ENCODE measurements at regions not wholly inside any gene's neighbourhood (a gene's known extent, or its start where the extent isn't known, plus 50 kb on each side); places are given as distances from the start of the nearest gene placed in this dataset.

GRCh38 chr18:46374850-46375249, 270.7 kb downstream of the HAUS1 start:
- Histone ChIP-seq H3K9ac (ENCODE audit: low read depth, low read length) (no peak overlapping the region), H3K36me3 (ENCODE audit: insufficient read depth, low read length) (no peaks in the 10 kb centered on the region), H3K4me2 (ENCODE audit: insufficient read depth, low read length) (no peak overlapping the region), H3K79me2 (ENCODE audit: insufficient read depth, low read length) (peaks cover 3% of the 10 kb centered on the region; the same call in 1 of the 2 replicates), H3K27me3 (ENCODE audit: insufficient read depth, low read length, poor library complexity) (no peaks in the 10 kb centered on the region), H4K20me1 (ENCODE audit: insufficient read depth, low read length) (peaks cover 42% of the 10 kb centered on the region), H3K27ac (ENCODE audit: low read length) (no peak overlapping the region), H3K9me3 (ENCODE audit: insufficient read depth, low read length, severe bottlenecking) (no peaks in the 10 kb centered on the region), H3K4me3 (ENCODE audit: low read depth in 1 of 2, low read length in 2 of 2) (no peak overlapping the region), H2AFZ (ENCODE audit: low read depth, low read length) (no peak overlapping the region), H3K4me1 (ENCODE audit: insufficient read depth, low read length) (no peaks in the 10 kb centered on the region)
- ATAC-seq (ENCODE audit: insufficient read depth, low read depth) (no peak), DNase-seq (no peak)
- TF ChIP-seq EZH2 (IDR thresholded peaks at IDR 0.05; ENCODE audit: borderline replicate concordance, low read depth, low read length, severe bottlenecking): no peak
- TF ChIP-seq, protein P1, sequence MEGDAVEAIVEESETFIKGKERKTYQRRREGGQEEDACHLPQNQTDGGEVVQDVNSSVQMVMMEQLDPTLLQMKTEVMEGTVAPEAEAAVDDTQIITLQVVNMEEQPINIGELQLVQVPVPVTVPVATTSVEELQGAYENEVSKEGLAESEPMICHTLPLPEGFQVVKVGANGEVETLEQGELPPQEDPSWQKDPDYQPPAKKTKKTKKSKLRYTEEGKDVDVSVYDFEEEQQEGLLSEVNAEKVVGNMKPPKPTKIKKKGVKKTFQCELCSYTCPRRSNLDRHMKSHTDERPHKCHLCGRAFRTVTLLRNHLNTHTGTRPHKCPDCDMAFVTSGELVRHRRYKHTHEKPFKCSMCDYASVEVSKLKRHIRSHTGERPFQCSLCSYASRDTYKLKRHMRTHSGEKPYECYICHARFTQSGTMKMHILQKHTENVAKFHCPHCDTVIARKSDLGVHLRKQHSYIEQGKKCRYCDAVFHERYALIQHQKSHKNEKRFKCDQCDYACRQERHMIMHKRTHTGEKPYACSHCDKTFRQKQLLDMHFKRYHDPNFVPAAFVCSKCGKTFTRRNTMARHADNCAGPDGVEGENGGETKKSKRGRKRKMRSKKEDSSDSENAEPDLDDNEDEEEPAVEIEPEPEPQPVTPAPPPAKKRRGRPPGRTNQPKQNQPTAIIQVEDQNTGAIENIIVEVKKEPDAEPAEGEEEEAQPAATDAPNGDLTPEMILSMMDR (IDR thresholded peaks at IDR 0.05; ENCODE audit: borderline replicate concordance, extremely low read depth, low read length, poor library complexity, severe bottlenecking): no peak

DNA sequence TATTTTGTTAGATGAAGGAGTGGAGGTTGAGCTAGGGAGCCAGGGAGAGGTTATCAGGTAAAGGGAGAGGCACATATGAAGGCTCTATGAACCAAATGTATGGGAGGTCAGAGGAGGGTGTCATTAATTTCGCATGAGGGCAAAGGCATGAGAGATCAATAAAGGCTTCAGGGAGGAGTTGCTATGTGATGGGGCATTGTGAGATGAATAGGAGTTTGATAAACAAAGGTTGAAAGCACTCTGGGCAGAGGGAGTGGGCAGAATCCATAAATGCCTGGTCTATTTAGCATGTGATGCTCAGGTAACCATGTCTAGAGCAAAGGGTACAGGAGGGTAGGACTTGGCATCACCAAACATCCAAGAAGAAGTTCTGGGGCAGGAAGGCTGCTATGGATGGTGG, 273.4 kb downstream of the HAUS1 start:
- TF ChIP-seq EZH2 (IDR thresholded peaks at IDR 0.05; ENCODE audit: borderline replicate concordance, low read depth, low read length, severe bottlenecking): no peak
- TF ChIP-seq, protein P1 (IDR thresholded peaks at IDR 0.05; ENCODE audit: borderline replicate concordance, extremely low read depth, low read length, poor library complexity, severe bottlenecking): no peak
- Histone ChIP-seq H3K4me3 (ENCODE audit: low read depth in 1 of 2, low read length in 2 of 2) (no peak overlapping the region), H3K9me3 (ENCODE audit: insufficient read depth, low read length, severe bottlenecking) (no peaks in the 10 kb centered on the region), H3K79me2 (ENCODE audit: insufficient read depth, low read length) (peaks cover 5% of the 10 kb centered on the region; the same call in 1 of the 2 replicates), H3K36me3 (ENCODE audit: insufficient read depth, low read length) (no peaks in the 10 kb centered on the region), H3K27ac (ENCODE audit: low read length) (no peak overlapping the region), H4K20me1 (ENCODE audit: insufficient read depth, low read length) (peaks cover 44% of the 10 kb centered on the region), H3K4me1 (ENCODE audit: insufficient read depth, low read length) (no peaks in the 10 kb centered on the region), H3K27me3 (ENCODE audit: insufficient read depth, low read length, poor library complexity) (no peaks in the 10 kb centered on the region), H3K9ac (ENCODE audit: low read depth, low read length) (no peak overlapping the region), H2AFZ (ENCODE audit: low read depth, low read length) (no peak overlapping the region), H3K4me2 (ENCODE audit: insufficient read depth, low read length) (no peak overlapping the region)
- DNase-seq (no peak), ATAC-seq (ENCODE audit: insufficient read depth, low read depth) (no peak)

GRCh38 chr18:46378126-46378863, 274.1 kb downstream of the HAUS1 start:
- peaks cover 43% of the 10 kb centered on the region for H4K20me1 ChIP-seq (ENCODE audit: insufficient read depth, low read length)
- DNase-seq (no peak), ATAC-seq (ENCODE audit: insufficient read depth, low read depth) (no peak)
- no peaks in the 10 kb centered on the region for H3K36me3 ChIP-seq (ENCODE audit: insufficient read depth, low read length)
- H2AFZ ChIP-seq (ENCODE audit: low read depth, low read length): no peak overlapping the region
- no peak overlapping the region for H3K9ac ChIP-seq (ENCODE audit: low read depth, low read length)
- no peak overlapping the region for H3K27ac ChIP-seq (ENCODE audit: low read length)
- no peak overlapping the region for H3K4me3 ChIP-seq (ENCODE audit: low read depth in 1 of 2, low read length in 2 of 2)
- peaks cover 5% of the 10 kb centered on the region; the same call in 1 of the 2 replicates for H3K79me2 ChIP-seq (ENCODE audit: insufficient read depth, low read length)
- H3K4me1 ChIP-seq (ENCODE audit: insufficient read depth, low read length): no peaks in the 10 kb centered on the region
- TF ChIP-seq, protein P1 (IDR thresholded peaks at IDR 0.05; ENCODE audit: borderline replicate concordance, extremely low read depth, low read length, poor library complexity, severe bottlenecking): no peak
- TF ChIP-seq EZH2 (IDR thresholded peaks at IDR 0.05; ENCODE audit: borderline replicate concordance, low read depth, low read length, severe bottlenecking): no peak
- no peaks in the 10 kb centered on the region for H3K27me3 ChIP-seq (ENCODE audit: insufficient read depth, low read length, poor library complexity)
- H3K9me3 ChIP-seq (ENCODE audit: insufficient read depth, low read length, severe bottlenecking): no peaks in the 10 kb centered on the region
- no peak overlapping the region for H3K4me2 ChIP-seq (ENCODE audit: insufficient read depth, low read length)

Data from DND-41 (cell line).